ENCODE measurements at regions not wholly inside any gene's neighbourhood (a gene's known extent, or its start where the extent isn't known, plus 50 kb on each side); places are given as distances from the start of the nearest gene placed in this dataset.
A peak's percentile ranks its signal among the peaks of the same experiment; 100 is the strongest.

DNA sequence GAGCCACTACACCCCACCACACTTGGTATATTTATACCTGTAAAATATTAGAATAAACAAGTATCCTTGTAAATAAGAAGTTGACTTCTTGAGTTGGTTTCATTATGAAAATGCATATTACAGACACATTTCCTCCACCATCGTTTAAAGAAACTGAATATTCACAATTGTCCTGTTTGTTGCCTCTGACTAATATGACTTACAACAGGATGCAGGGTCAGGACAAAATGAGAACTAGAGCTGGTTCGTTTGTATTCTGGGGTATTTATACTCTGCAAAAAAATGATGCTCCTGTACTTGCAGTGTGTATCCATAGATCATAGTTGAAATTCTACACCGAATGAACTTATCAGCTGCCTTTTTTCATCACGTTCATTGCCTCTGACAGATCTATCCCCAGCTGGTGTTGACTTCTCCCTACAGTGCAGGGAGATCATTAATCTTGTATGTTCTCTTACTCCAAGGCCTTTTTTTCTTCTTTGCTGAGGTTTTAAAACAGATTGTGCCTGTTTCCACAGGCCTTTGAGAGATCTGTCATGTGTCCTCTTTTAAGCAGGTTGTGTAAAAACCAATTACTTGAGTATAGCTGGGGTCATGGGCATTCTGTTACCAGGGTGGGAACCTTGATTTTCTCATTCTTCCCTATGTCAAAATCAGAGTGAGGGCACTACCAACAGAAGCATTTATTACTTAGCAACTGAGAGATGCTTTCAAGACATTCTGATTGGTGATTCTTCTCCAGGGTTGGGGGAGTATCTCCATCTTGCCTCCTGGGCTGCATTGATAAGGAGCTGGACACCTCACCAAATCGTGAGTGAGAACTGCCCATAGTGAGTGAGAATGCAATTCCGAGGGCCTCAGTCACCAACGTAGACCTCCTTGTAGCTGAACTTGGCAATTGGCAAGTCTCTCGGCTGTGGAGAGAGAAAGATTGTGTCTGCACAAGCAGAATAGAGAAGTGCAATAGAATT, 78.8 kb upstream of the CD83 start:
- no peak overlapping the region for H3K4me3 Mint-ChIP-seq
- H3K9me3 Mint-ChIP-seq: no peaks in the 10 kb centered on the region
- H3K36me3 Mint-ChIP-seq (ENCODE audit: low read depth): no peaks in the 10 kb centered on the region
- TF ChIP-seq, protein P1, sequence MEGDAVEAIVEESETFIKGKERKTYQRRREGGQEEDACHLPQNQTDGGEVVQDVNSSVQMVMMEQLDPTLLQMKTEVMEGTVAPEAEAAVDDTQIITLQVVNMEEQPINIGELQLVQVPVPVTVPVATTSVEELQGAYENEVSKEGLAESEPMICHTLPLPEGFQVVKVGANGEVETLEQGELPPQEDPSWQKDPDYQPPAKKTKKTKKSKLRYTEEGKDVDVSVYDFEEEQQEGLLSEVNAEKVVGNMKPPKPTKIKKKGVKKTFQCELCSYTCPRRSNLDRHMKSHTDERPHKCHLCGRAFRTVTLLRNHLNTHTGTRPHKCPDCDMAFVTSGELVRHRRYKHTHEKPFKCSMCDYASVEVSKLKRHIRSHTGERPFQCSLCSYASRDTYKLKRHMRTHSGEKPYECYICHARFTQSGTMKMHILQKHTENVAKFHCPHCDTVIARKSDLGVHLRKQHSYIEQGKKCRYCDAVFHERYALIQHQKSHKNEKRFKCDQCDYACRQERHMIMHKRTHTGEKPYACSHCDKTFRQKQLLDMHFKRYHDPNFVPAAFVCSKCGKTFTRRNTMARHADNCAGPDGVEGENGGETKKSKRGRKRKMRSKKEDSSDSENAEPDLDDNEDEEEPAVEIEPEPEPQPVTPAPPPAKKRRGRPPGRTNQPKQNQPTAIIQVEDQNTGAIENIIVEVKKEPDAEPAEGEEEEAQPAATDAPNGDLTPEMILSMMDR (IDR thresholded peaks at IDR 0.05): no peak
- H3K27ac Mint-ChIP-seq: no peak overlapping the region
- H3K4me1 Mint-ChIP-seq: peaks cover 8% of the 10 kb centered on the region
- H3K27me3 Mint-ChIP-seq (ENCODE audit: low read depth, poor library complexity): peaks cover 14% of the 10 kb centered on the region
- no peak for DNase-seq

DNA sequence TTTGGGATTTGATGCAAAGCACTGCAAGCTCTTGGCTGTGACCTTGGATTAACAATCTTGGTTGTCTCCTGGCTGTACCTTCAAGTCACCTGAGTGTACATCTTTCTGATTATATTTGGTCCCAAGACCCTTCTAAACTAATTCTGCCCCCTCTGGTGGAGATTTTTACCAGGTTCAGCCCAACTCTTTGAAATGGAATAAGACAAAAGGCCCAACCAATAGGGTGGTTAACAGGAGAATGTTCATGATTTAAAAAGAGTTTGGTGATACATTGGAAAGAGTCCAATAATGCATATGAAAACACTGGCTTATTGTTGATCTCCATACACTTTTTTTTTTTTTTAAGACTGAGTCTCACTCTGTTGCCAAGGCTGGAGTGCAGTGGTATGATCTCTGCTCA, 77.5 kb upstream of the CD83 start:
- TF ChIP-seq, protein P1 (IDR thresholded peaks at IDR 0.05): no peak
- Mint-ChIP-seq H3K36me3 (ENCODE audit: low read depth) (no peaks in the 10 kb centered on the region), H3K4me3 (no peak overlapping the region), H3K4me1 (peaks cover 8% of the 10 kb centered on the region), H3K27ac (no peak overlapping the region), H3K27me3 (ENCODE audit: low read depth, poor library complexity) (peaks cover 14% of the 10 kb centered on the region), H3K9me3 (no peaks in the 10 kb centered on the region)
- no peak for DNase-seq

DNA sequence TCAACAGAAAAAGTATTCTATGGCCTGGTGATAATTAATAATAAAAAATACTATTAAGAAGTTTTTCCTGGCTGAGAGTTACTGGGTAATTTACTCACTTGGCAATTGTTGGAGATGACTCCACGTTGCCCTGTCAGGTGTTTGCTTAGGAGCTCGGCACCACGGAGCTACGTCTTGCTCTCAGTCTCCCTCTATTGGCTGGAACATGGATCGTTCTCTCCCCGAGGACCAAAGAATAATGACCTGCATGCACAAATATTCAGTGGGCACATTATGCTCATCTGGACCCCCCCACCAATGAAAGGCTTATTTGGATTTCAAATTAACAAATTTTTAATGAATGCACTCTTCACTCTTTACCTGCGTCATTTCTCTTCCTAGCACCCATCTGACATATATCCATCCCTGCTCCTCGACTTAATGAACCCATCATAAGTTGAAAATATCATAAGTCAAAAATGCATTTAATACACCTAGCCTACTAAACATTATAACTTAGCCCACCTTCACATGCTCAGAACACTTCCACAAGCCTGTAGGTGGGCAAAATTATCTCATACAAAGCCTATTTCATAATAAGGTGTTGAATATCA, 71.0 kb upstream of the CD83 start:
- Mint-ChIP-seq H3K36me3 (ENCODE audit: low read depth) (no peaks in the 10 kb centered on the region), H3K9me3 (no peaks in the 10 kb centered on the region), H3K27ac (no peak overlapping the region), H3K4me3 (no peak overlapping the region), H3K4me1 (peaks cover 6% of the 10 kb centered on the region), H3K27me3 (ENCODE audit: low read depth, poor library complexity) (peaks cover 16% of the 10 kb centered on the region)
- TF ChIP-seq, protein P1 (IDR thresholded peaks at IDR 0.05): peak; percentile 59
- DNase-seq: peak; percentile 44

DNA sequence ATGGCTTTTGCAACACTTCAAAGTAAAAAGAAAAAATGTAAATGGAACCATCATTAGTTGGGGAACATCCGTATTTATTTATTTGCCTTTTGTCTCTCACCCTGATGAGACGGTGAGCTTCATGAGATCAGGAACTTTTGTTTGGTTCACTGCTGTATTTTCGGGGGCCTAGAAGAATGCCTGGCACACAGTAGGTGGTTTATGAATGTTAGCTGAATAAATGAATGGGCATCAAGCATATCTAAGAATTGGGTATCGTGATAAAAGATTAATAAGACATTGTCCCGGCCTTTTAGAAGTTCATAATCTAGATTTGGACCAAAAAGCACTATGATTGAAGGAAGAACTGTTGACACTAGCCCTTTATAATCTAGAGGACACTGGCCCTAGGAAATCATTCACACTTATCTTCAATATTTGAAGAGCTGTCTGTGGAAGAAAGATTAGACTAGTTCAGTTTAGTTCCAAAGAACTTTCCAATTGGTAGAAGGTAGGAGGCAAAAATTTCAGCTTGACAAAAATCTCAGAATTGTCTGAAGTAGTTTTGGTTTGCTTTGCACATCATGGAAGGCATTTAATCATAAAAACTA, 70.3 kb upstream of the CD83 start:
- peaks cover 6% of the 10 kb centered on the region for H3K4me1 Mint-ChIP-seq

DNA sequence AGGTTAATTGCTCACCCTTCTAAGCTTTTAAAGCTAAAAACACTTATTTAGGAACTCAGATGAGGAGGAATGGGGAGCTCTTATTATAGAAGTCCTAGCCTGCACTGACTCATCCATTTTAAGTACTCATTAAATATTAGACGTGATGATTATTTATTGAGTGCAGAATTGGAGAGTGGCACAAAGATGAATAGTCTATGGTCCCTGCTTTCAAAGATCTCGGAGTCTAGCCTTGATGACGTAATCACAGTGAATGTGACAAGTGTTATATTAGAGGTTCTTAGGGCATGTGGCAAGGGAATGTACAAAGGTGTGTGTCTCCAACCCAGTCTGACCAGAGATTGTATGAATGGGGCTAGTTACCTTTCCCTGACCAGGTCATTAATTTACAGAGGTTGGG, 68.7 kb upstream of the CD83 start:
- no peak overlapping the region for H3K4me3 Mint-ChIP-seq
- H3K4me1 Mint-ChIP-seq: peaks cover 6% of the 10 kb centered on the region

More for the DNA sequence above, 70.3 kb upstream of the CD83 start:
- no peak overlapping the region for H3K27ac Mint-ChIP-seq
- no peaks in the 10 kb centered on the region for H3K36me3 Mint-ChIP-seq (ENCODE audit: low read depth)
- peaks cover 16% of the 10 kb centered on the region for H3K27me3 Mint-ChIP-seq (ENCODE audit: low read depth, poor library complexity)
- no peak overlapping the region for H3K4me3 Mint-ChIP-seq
- TF ChIP-seq, protein P1 (IDR thresholded peaks at IDR 0.05): no peak
- DNase-seq: no peak
- H3K9me3 Mint-ChIP-seq: no peaks in the 10 kb centered on the region

More for the DNA sequence above, 68.7 kb upstream of the CD83 start:
- Mint-ChIP-seq H3K27ac (no peak overlapping the region), H3K9me3 (no peaks in the 10 kb centered on the region), H3K27me3 (ENCODE audit: low read depth, poor library complexity) (peaks cover 13% of the 10 kb centered on the region), H3K36me3 (ENCODE audit: low read depth) (no peaks in the 10 kb centered on the region)
- DNase-seq: no peak
- TF ChIP-seq, protein P1 (IDR thresholded peaks at IDR 0.05): no peak
